IMR-90 (cell line): ENCODE measurements at regions not wholly inside any gene's neighbourhood (a gene's known extent, or its start where the extent isn't known, plus 50 kb on each side); places are given as distances from the start of the nearest gene placed in this dataset.

ENCODE experiments used
- ATAC-seq: fragments of 200-7000 bp; cut with Tn5 transposase; 2 replicates; pipeline ENCODE4 v1.9.1; 2020; ENCODE audit warnings: low read depth, mild to moderate bottlenecking, moderate library complexity
- BruUV-seq: library from RNA; stranded (reverse); fragments of 400-500 nt; replicated peaks from 2 replicates; lab custom pipeline; 2021; lab: Mats Ljungman, UMichigan
- CTCF ChIA-PET: fragments of 300-600 bp; formaldehyde crosslinking; extraction: SDS; loops from one replicate; lab custom pipeline; 2021; ENCODE audit warnings: antibody characterized with exemption; lab: Yijun Ruan, JAX
- POLR2A ChIA-PET: fragments of 300-600 bp; sonication (Branson Sonifier 250); formaldehyde crosslinking; loops from one replicate; lab custom pipeline; 2022; ENCODE audit warnings: antibody characterized with exemption; ENCODE audit not compliant: unreplicated experiment; lab: Charles Lee
- DNase-seq: peaks from one replicate; pipeline ENCODE4 v3.0.0; 2013
- H2AFZ ChIP-seq: replicated peaks from 2 replicates; pipeline ENCODE3; 2013; ENCODE audit warnings: low read length, mild to moderate bottlenecking; ENCODE audit not compliant: poor library complexity
- H2AK5ac ChIP-seq: 2 replicates; pipeline ENCODE4 v1.6.1; 2013; ENCODE audit warnings: low read depth, low read length, inconsistent platforms
- H2AK9ac ChIP-seq: replicated peaks from 2 replicates; pipeline ENCODE3; 2013; ENCODE audit warnings: mild to moderate bottlenecking, low read depth, low read length, moderate library complexity; ENCODE audit not compliant: poor library complexity
- H2BK120ac ChIP-seq: 2 replicates; pipeline ENCODE4 v1.6.1; 2013; ENCODE audit warnings: low read depth, low read length, inconsistent platforms
- H2BK15ac ChIP-seq: 3 replicates; pipeline ENCODE4 v1.6.1; 2013; ENCODE audit warnings: low read depth, low read length, inconsistent platforms
- H2BK20ac ChIP-seq: 2 replicates; pipeline ENCODE4 v1.6.1; 2013; ENCODE audit warnings: low read depth, mild to moderate bottlenecking, inconsistent platforms, low read length, moderate library complexity
- H2BK5ac ChIP-seq: 2 replicates; pipeline ENCODE4 v1.6.1; 2013; ENCODE audit warnings: mild to moderate bottlenecking, low read depth, low read length, inconsistent platforms; ENCODE audit not compliant: poor library complexity, severe bottlenecking
- H3K14ac ChIP-seq: replicated peaks from 2 replicates; pipeline ENCODE4 v1.6.1; 2013; ENCODE audit warnings: low read depth, low read length, inconsistent platforms
- H3K18ac ChIP-seq: 2 replicates; pipeline ENCODE4 v1.6.1; 2013; ENCODE audit warnings: low read depth, low read length, control low read depth
- H3K23ac ChIP-seq: 2 replicates; pipeline ENCODE4 v1.6.1; 2013; ENCODE audit warnings: low read depth, low read length, inconsistent platforms
- H3K27ac ChIP-seq: 2 replicates; pipeline ENCODE4 v1.5.1; 2013; ENCODE audit warnings: mild to moderate bottlenecking, control low read depth, low read length; ENCODE audit not compliant: insufficient read depth
- H3K27me3 ChIP-seq: 2 replicates; pipeline ENCODE4 v1.6.1; 2013; ENCODE audit warnings: low read length; ENCODE audit not compliant: control insufficient read depth, insufficient read depth
- H3K36me3 ChIP-seq: 2 replicates; pipeline ENCODE4 v1.6.1; 2013; ENCODE audit warnings: low read length, mixed read lengths; ENCODE audit not compliant: control insufficient read depth, insufficient read depth
- H3K4ac ChIP-seq: 2 replicates; pipeline ENCODE4 v1.6.1; 2013; ENCODE audit warnings: low read depth, low read length, inconsistent platforms
- H3K4me1 ChIP-seq: 2 replicates; pipeline ENCODE4 v1.6.1; 2013; ENCODE audit warnings: low read length, mixed read lengths; ENCODE audit not compliant: control insufficient read depth, insufficient read depth
- H3K4me2 ChIP-seq: 2 replicates; pipeline ENCODE4 v1.6.1; 2013; ENCODE audit warnings: low read depth, mild to moderate bottlenecking, control low read depth, low read length, moderate library complexity
- H3K4me3 ChIP-seq: 2 replicates; pipeline ENCODE4 v1.5.1; 2013; ENCODE audit warnings: low read depth, mild to moderate bottlenecking, control low read depth, low read length, moderate library complexity; ENCODE audit not compliant: insufficient read depth
- H3K56ac ChIP-seq: 2 replicates; pipeline ENCODE4 v1.6.1; 2013; ENCODE audit warnings: low read length, inconsistent platforms; ENCODE audit not compliant: insufficient read depth; ENCODE audit errors: extremely low read depth
- H3K79me1 ChIP-seq, 2 experiments: 2 replicates each; pipeline ENCODE4 v1.6.1; 2013; ENCODE audit warnings: low read length in 2 of 2, inconsistent platforms in 1 of 2, low read depth in 1 of 2
- H3K9ac ChIP-seq: 2 replicates; pipeline ENCODE4 v1.6.1; 2013; ENCODE audit warnings: low read depth, low read length, control low read depth
- H3K9me1 ChIP-seq: 2 replicates; pipeline ENCODE4 v1.6.1; 2013; ENCODE audit warnings: low read length, inconsistent platforms; ENCODE audit not compliant: insufficient read depth
- H3K9me3 ChIP-seq: 2 replicates; pipeline ENCODE4 v1.6.1; 2013; ENCODE audit warnings: low read length; ENCODE audit not compliant: control insufficient read depth, insufficient read depth
- H4K20me1 ChIP-seq: 2 replicates; pipeline ENCODE4 v1.6.1; 2013; ENCODE audit warnings: low read length, inconsistent platforms; ENCODE audit not compliant: insufficient read depth
- H4K5ac ChIP-seq: 2 replicates; pipeline ENCODE4 v1.6.1; 2013; ENCODE audit warnings: mild to moderate bottlenecking, low read depth, low read length, control low read depth
- H4K8ac ChIP-seq, 2 experiments: 2 replicates each; pipeline ENCODE4 v1.6.1; 2013; ENCODE audit warnings: low read depth in 2 of 2, low read length in 2 of 2, control low read depth in 1 of 2, inconsistent platforms in 1 of 2
- H4K91ac ChIP-seq: 2 replicates; pipeline ENCODE4 v1.6.1; 2013; ENCODE audit warnings: low read depth, low read length, inconsistent platforms; ENCODE audit not compliant: insufficient read depth
- CHD1 ChIP-seq: IDR thresholded peaks from 2 replicates; pipeline ENCODE4 v1.6.1; 2012; ENCODE audit warnings: low read depth, low read length, improper control_type of control experiment
- CTCF ChIP-seq: conservative IDR thresholded peaks from 2 replicates; pipeline ENCODE4 v1.5.1; 2012; ENCODE audit warnings: mild to moderate bottlenecking, low read depth, low read length, improper control_type of control experiment
- ELK1 ChIP-seq: fragments of 150-350 bp; IDR thresholded peaks from 2 replicates; pipeline ENCODE4 v1.6.1; 2016; ENCODE audit warnings: low read depth, mild to moderate bottlenecking, low read length, moderate library complexity, borderline replicate concordance
- MXI1 ChIP-seq: IDR thresholded peaks from 2 replicates; pipeline ENCODE4 v1.6.1; 2012; ENCODE audit warnings: low read depth, mild to moderate bottlenecking, low read length, moderate library complexity, borderline replicate concordance
- POLR2A ChIP-seq: IDR thresholded peaks from 2 replicates; pipeline ENCODE4 v1.6.1; 2012; ENCODE audit warnings: mild to moderate bottlenecking, low read depth, low read length
- RFX5 ChIP-seq: IDR thresholded peaks from 2 replicates; pipeline ENCODE4 v1.8.0; 2012; ENCODE audit warnings: low read depth, mild to moderate bottlenecking, low read length, moderate library complexity
- WGBS, 2 experiments: methylation state at CpG; one replicate each; pipeline versions ENCODE4 v1.1.5 to v1.1.7; 2013; ENCODE audit warnings: missing lambda C conversion rate in 2 of 2; ENCODE audit not compliant: insufficient read length in 1 of 2; ENCODE audit errors: extremely low coverage in 2 of 2; 5-methylcytosine and 5-hydroxymethylcytosine counted together
- dilution Hi-C: fragments of 300-500 bp; cut with HindIII; formaldehyde crosslinking; loops from one replicate; pipeline ENCODE4 v1.14.3; 2018; ENCODE audit warnings: low sequenced_read_pairs; ENCODE audit not compliant: unreplicated experiment
- in situ Hi-C: fragments of 300-500 bp; cut with MboI; formaldehyde crosslinking; loops from 3 replicates; pipeline ENCODE4 v1.14.3; 2019; ENCODE audit warnings: low sequenced_read_pairs, inconsistent platforms, mixed read lengths
- intact Hi-C: fragments of 100-400 bp; cut with micrococcal nuclease; formaldehyde crosslinking; loops from 2 replicates; pipeline ENCODE4 v1.10.0; 2022

GRCh38 chr18:7288544-7288943 lies 57.7 kb downstream of the LRRC30 start:
- Histone ChIP-seq H3K14ac (no peak overlapping the region), H3K18ac (no peak overlapping the region), H3K27ac (no peak overlapping the region), H4K20me1 (no peaks in the 10 kb centered on the region), H3K4me1 (no peaks in the 10 kb centered on the region), H3K27me3 (peaks cover 2% of the 10 kb centered on the region; the same call in 1 of the 2 replicates), H3K4me2 (no peak overlapping the region), H3K36me3 (no peaks in the 10 kb centered on the region), H2BK15ac (no peak overlapping the region), H4K91ac (no peak overlapping the region), H3K4ac (no peak overlapping the region), H3K23ac (no peak overlapping the region), H2BK20ac (no peak overlapping the region), H3K79me1 (no peaks in the 10 kb centered on the region), H4K8ac (no peak overlapping the region), H2BK5ac (no peak overlapping the region), H2AK9ac (no peak overlapping the region), H3K9me1 (no peaks in the 10 kb centered on the region), H3K4me3 (no peak overlapping the region), H3K56ac (no peak overlapping the region), H2AK5ac (no peak overlapping the region), H2AFZ (no peak overlapping the region), H2BK120ac (no peak overlapping the region), H3K9ac (no peak overlapping the region), H4K5ac (no peak overlapping the region), H3K9me3 (no peaks in the 10 kb centered on the region)
- WGBS, 2 experiments, result 95% methylated on average over 4 of the region's 6 CpGs; no CpG with 5 or more reads in 1 of the 2 experiments
- CTCF ChIA-PET, result no interaction called here
- no peak for DNase-seq
- no peak for TF ChIP-seq CHD1
- TF ChIP-seq ELK1, result no peak
- no peak for TF ChIP-seq MXI1
- no peak for TF ChIP-seq POLR2A
- TF ChIP-seq RFX5, result no peak
- TF ChIP-seq CTCF, result no peak
- intact Hi-C loops, result no loop called here
- BruUV-seq, result no TSS peak
- POLR2A ChIA-PET, result no interaction called here
- dilution Hi-C loops, result no loop called here
- ATAC-seq, result no peak
- in situ Hi-C loops, result no loop called here
